ENCODE measurements at regions not wholly inside any gene's neighbourhood (a gene's known extent, or its start where the extent isn't known, plus 50 kb on each side); places are given as distances from the start of the nearest gene placed in this dataset.

DNA sequence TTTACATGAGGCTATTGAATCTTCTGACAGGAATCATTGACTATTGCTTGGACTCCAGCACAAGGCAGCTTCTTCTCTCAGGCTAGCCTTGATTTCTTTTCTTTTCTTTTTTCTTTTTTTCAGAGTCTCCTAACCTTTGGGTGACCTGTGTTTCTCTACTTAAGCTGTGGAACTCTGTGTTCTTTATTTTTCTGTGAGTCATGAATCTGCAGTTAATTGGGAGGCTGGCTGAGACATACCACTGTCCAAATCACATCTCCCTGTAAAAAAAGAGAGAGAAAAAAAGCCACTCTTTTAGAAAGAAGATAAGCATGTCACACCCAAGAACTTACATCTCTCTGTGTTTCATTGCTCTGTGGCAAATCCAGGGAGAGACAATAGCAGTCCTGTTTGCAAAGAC is 681.2 kb upstream of the TSPY4 start:
- intact Hi-C loops (cut with micrococcal nuclease) = no loop called here
- H2AFZ ChIP-seq (ENCODE audit: low read depth, low read length) = no peak overlapping the region
- no TSS peak for BruUV-seq (replicated peaks)

More for the DNA sequence above, 681.2 kb upstream of the TSPY4 start:
- TF ChIP-seq JUN (IDR thresholded peaks at IDR 0.05; ENCODE audit: borderline replicate concordance, insufficient read depth, insufficient read length, low read depth) = no peak
- no peak for TF ChIP-seq POLR2AphosphoS5 (IDR thresholded peaks at IDR 0.05; ENCODE audit: insufficient read depth, low read depth, low read length)
- no peak for TF ChIP-seq POLR2A (IDR thresholded peaks at IDR 0.05; ENCODE audit: low read depth, low read length)
- TF ChIP-seq, protein P1, sequence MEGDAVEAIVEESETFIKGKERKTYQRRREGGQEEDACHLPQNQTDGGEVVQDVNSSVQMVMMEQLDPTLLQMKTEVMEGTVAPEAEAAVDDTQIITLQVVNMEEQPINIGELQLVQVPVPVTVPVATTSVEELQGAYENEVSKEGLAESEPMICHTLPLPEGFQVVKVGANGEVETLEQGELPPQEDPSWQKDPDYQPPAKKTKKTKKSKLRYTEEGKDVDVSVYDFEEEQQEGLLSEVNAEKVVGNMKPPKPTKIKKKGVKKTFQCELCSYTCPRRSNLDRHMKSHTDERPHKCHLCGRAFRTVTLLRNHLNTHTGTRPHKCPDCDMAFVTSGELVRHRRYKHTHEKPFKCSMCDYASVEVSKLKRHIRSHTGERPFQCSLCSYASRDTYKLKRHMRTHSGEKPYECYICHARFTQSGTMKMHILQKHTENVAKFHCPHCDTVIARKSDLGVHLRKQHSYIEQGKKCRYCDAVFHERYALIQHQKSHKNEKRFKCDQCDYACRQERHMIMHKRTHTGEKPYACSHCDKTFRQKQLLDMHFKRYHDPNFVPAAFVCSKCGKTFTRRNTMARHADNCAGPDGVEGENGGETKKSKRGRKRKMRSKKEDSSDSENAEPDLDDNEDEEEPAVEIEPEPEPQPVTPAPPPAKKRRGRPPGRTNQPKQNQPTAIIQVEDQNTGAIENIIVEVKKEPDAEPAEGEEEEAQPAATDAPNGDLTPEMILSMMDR (IDR thresholded peaks at IDR 0.05; ENCODE audit: extremely low read depth in 1 of 2, insufficient read depth in 1 of 2, low read depth in 1 of 2, low read length in 2 of 2) = no peak
- no peak for TF ChIP-seq FOS (IDR thresholded peaks at IDR 0.05; ENCODE audit: borderline replicate concordance, insufficient read depth, low read length)
- no peak for TF ChIP-seq MYC (IDR thresholded peaks at IDR 0.05; ENCODE audit: low read depth, low read length)
- no peak for TF ChIP-seq EZH2 (IDR thresholded peaks at IDR 0.05; ENCODE audit: borderline replicate concordance, low read depth, low read length, severe bottlenecking)
- TF ChIP-seq, protein P2, sequence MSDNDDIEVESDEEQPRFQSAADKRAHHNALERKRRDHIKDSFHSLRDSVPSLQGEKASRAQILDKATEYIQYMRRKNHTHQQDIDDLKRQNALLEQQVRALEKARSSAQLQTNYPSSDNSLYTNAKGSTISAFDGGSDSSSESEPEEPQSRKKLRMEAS (IDR thresholded peaks at IDR 0.05; ENCODE audit: insufficient read depth, insufficient read length) = no peak
- TF ChIP-seq GATA2 (IDR thresholded peaks at IDR 0.05; ENCODE audit: insufficient read depth, insufficient read length, low read depth, low read length) = no peak
- FAIRE-seq (no peak), DNase-seq (ENCODE audit: low read depth, low spot score) (no peak)
- Histone ChIP-seq H3K4me1 (ENCODE audit: control insufficient read depth, extremely low read depth, insufficient read depth, low read length) (no peaks in the 10 kb centered on the region), H3K9ac (replicated peaks; ENCODE audit: extremely low read depth, insufficient read depth, low read length) (no peak overlapping the region), H3K79me2 (ENCODE audit: control insufficient read depth, insufficient read depth, low read length) (no peaks in the 10 kb centered on the region), H3K9me3 (replicated peaks; ENCODE audit: control insufficient read depth, insufficient read depth, low read length) (no peaks in the 10 kb centered on the region), H3K4me3 (replicated peaks in 1 of 3; ENCODE audit: insufficient read depth in 1 of 3, low read depth in 1 of 3, low read length in 3 of 3) (no peak overlapping the region), H3K36me3 (ENCODE audit: control insufficient read depth in 2 of 2, extremely low read depth in 1 of 2, insufficient read depth in 2 of 2, low read length in 2 of 2) (no peaks in the 10 kb centered on the region), H4K20me1 (replicated peaks; ENCODE audit: control insufficient read depth, extremely low read depth, insufficient read depth, low read length) (no peaks in the 10 kb centered on the region), H3K27me3 (ENCODE audit: control insufficient read depth in 2 of 2, insufficient read depth in 2 of 2, low read length in 2 of 2) (no peaks in the 10 kb centered on the region), H3K27ac (ENCODE audit: insufficient read depth, low read depth, low read length) (no peak overlapping the region), H3K9me1 (replicated peaks; ENCODE audit: control insufficient read depth, extremely low read depth, insufficient read depth, low read length) (no peaks in the 10 kb centered on the region), H3K4me2 (ENCODE audit: insufficient read depth, low read length) (no peak overlapping the region)
- dilution Hi-C loops (cut with MboI; ENCODE audit: extremely low pct_ligation_motif_present, low sequenced_read_pairs) = no loop called here
- ChIA-PET POLR2A (no interaction called here), CTCF (no interaction called here)

All from endothelial cell of umbilical vein (primary cell).